GM12878 (cell line): ENCODE measurements at regions not wholly inside any gene's neighbourhood (a gene's known extent, or its start where the extent isn't known, plus 50 kb on each side); places are given as distances from the start of the nearest gene placed in this dataset.

Source experiments
- ATAC-seq: fragments of 200-7000 bp; cut with Tn5 transposase; 3 replicates; pipeline ENCODE4 v1.9.1; 2020; ENCODE audit warnings: mild to moderate bottlenecking, moderate library complexity
- BruUV-seq: library from RNA; stranded (reverse); fragments of 400-500 nt; replicated peaks from 2 replicates; lab custom pipeline; 2021; lab: Mats Ljungman, UMichigan
- CTCF ChIA-PET: fragments of 300-600 bp; sonication (Branson Sonifier 250); formaldehyde crosslinking; extraction: SDS; loops from one replicate; lab custom pipeline; 2021; ENCODE audit warnings: inconsistent platforms; lab: Yijun Ruan, JAX
- POLR2A ChIA-PET: fragments of 350-600 bp; formaldehyde crosslinking; extraction: SDS; loops from one replicate; lab custom pipeline; 2021; ENCODE audit warnings: inconsistent platforms; lab: Charles Lee
- RAD21 ChIA-PET: fragments of 300-600 bp; sonication (Branson Sonifier 250); formaldehyde crosslinking; loops from one replicate; lab custom pipeline; 2023; ENCODE audit warnings: antibody characterized with exemption; ENCODE audit not compliant: unreplicated experiment; lab: Charles Lee
- SMC1A ChIA-PET: fragments of 300-600 bp; sonication (Branson Sonifier 250); formaldehyde crosslinking; loops from one replicate; lab custom pipeline; 2023; ENCODE audit not compliant: unreplicated experiment, uncharacterized antibody; lab: Charles Lee
- DNase-seq: peaks from one replicate; pipeline ENCODE4 v3.0.0-alpha.2; 2011; ENCODE audit warnings: low read depth, low spot score
- FAIRE-seq: peaks from 3 replicates; lab custom pipeline; 2011; peaks lifted over from hg19 to GRCh38; lab: Jason Lieb, UNC
- H2AFZ ChIP-seq: 2 replicates; pipeline ENCODE4 v1.6.0; 2011; ENCODE audit warnings: low read depth, low read length, control low read depth; ENCODE audit not compliant: control insufficient read depth
- H3K27ac ChIP-seq: 2 replicates; pipeline ENCODE4 v1.5.1; 2011; ENCODE audit warnings: control low read depth; ENCODE audit not compliant: control insufficient read depth, insufficient read depth
- H3K27me3 ChIP-seq, 2 experiments: replicated peaks in 1 of 2; 2 replicates each; pipeline versions ENCODE4 v1.6.0 to v1.6.1; 2011; ENCODE audit warnings: low read length in 1 of 2; ENCODE audit not compliant: control insufficient read depth in 2 of 2, insufficient read depth in 2 of 2
- H3K36me3 ChIP-seq, 2 experiments: 2 replicates each; pipeline ENCODE4 v1.5.1; 2011; ENCODE audit warnings: low read length in 1 of 2; ENCODE audit not compliant: control insufficient read depth in 2 of 2, insufficient read depth in 2 of 2
- H3K4me1 ChIP-seq: 2 replicates; pipeline ENCODE4 v1.6.1; 2011; ENCODE audit warnings: mild to moderate bottlenecking, low read length, moderate library complexity, mixed read lengths; ENCODE audit not compliant: control insufficient read depth, insufficient read depth
- H3K4me2 ChIP-seq: 2 replicates; pipeline ENCODE4 v1.6.0; 2011; ENCODE audit warnings: control low read depth; ENCODE audit not compliant: control insufficient read depth, insufficient read depth
- H3K4me3 ChIP-seq: fragments of 200-600 bp; sonication (generic); 2 replicates; pipeline ENCODE4 v1.5.1; 2016
- H3K79me2 ChIP-seq: 2 replicates; pipeline ENCODE4 v1.6.0; 2011; ENCODE audit warnings: low read length; ENCODE audit not compliant: control insufficient read depth, insufficient read depth
- H3K9ac ChIP-seq: 2 replicates; pipeline ENCODE4 v1.8.0; 2011; ENCODE audit warnings: low read length, control low read depth, mixed read lengths; ENCODE audit not compliant: control insufficient read depth, insufficient read depth
- H3K9me3 ChIP-seq: replicated peaks from 3 replicates; pipeline ENCODE4 v1.5.1; 2011; ENCODE audit warnings: mild to moderate bottlenecking, low read length; ENCODE audit not compliant: control insufficient read depth, insufficient read depth
- H4K20me1 ChIP-seq: 2 replicates; pipeline ENCODE4 v1.6.0; 2011; ENCODE audit not compliant: control insufficient read depth, insufficient read depth
- BMI1 ChIP-seq: fragments of 450-650 bp; IDR thresholded peaks from 2 replicates; pipeline ENCODE4 v1.6.1; 2016; ENCODE audit warnings: mild to moderate bottlenecking, moderate library complexity, borderline replicate concordance
- CBX5 ChIP-seq: sonication (generic); IDR thresholded peaks from 2 replicates; pipeline ENCODE4 v1.6.1; 2016; ENCODE audit warnings: low read depth, moderate library complexity, mild to moderate bottlenecking, inconsistent platforms
- CREB1 ChIP-seq: IDR thresholded peaks from 2 replicates; pipeline ENCODE4 v1.6.1; 2012; ENCODE audit warnings: low read depth, mild to moderate bottlenecking, inconsistent platforms
- FOXM1 ChIP-seq: IDR thresholded peaks from 2 replicates; pipeline ENCODE4 v1.6.1; 2012; ENCODE audit warnings: low read depth, mild to moderate bottlenecking, inconsistent platforms, low read length, moderate library complexity
- HDAC2 ChIP-seq: fragments of 200-600 bp; sonication (generic); IDR thresholded peaks from 2 replicates; pipeline ENCODE4 v1.6.1; 2017
- HDGF ChIP-seq: fragments of 450-650 bp; IDR thresholded peaks from 2 replicates; pipeline ENCODE4 v1.6.1; 2016; ENCODE audit warnings: antibody characterized with exemption
- IKZF2 ChIP-seq, 2 experiments: fragments of 450-650 bp; IDR thresholded peaks; 2 replicates each; pipeline ENCODE4 v1.6.1; 2017; ENCODE audit warnings: mild to moderate bottlenecking in 2 of 2, moderate library complexity in 2 of 2
- LARP7 ChIP-seq: fragments of 450-650 bp; IDR thresholded peaks from 2 replicates; pipeline ENCODE4 v1.6.1; 2017; ENCODE audit warnings: mild to moderate bottlenecking
- MAX ChIP-seq: IDR thresholded peaks from 2 replicates; pipeline ENCODE4 v1.6.1; 2012; ENCODE audit warnings: low read depth, low read length, improper control_type of control experiment
- PAX8 ChIP-seq: fragments of 450-650 bp; IDR thresholded peaks from 2 replicates; pipeline ENCODE4 v1.6.1; 2017; ENCODE audit warnings: mild to moderate bottlenecking, moderate library complexity
- POU2F2 ChIP-seq: IDR thresholded peaks from 3 replicates; pipeline ENCODE4 v1.6.1; 2011; ENCODE audit warnings: low read depth, mild to moderate bottlenecking, low read length, borderline replicate concordance
- ZBTB40 ChIP-seq: fragments of 450-650 bp; IDR thresholded peaks from 2 replicates; pipeline ENCODE4 v1.6.1; 2016; ENCODE audit warnings: mild to moderate bottlenecking, moderate library complexity, borderline replicate concordance
- WGBS: methylation state at CpG from one replicate; pipeline ENCODE4 v1.1.6; 2016; ENCODE audit warnings: low lambda C conversion rate; ENCODE audit not compliant: insufficient replicate concordance, insufficient coverage; ENCODE audit errors: missing lambda C conversion rate; 5-methylcytosine and 5-hydroxymethylcytosine counted together
- in situ Hi-C: fragments of 300-500 bp; cut with MboI; formaldehyde crosslinking; loops from 9 replicates; pipeline ENCODE4 v1.14.3; 2018; ENCODE audit warnings: mixed read lengths
- intact Hi-C: fragments of 100-400 bp; cut with micrococcal nuclease; formaldehyde crosslinking; loops from one replicate; pipeline ENCODE4 v1.14.2; 2022; ENCODE audit not compliant: unreplicated experiment
- TF ChIP-seq, protein P1 (sequence below): IDR thresholded peaks from 2 replicates; pipeline ENCODE4 v1.6.1; 2011; ENCODE audit warnings: low read depth, mild to moderate bottlenecking, low read length, moderate library complexity, borderline replicate concordance; ENCODE audit errors: extremely low read depth
- TF ChIP-seq, protein P2 (sequence below): IDR thresholded peaks from 2 replicates; pipeline ENCODE4 v1.6.1; 2012; ENCODE audit warnings: low read length, inconsistent platforms
- TF ChIP-seq, protein P3 (sequence below): fragments of 150-350 bp; IDR thresholded peaks from 2 replicates; pipeline ENCODE4 v1.6.1; 2014; ENCODE audit warnings: mild to moderate bottlenecking, low read depth, low read length

GRCh38 chr5:57836921-57837320 is 354.3 kb upstream of the ACTBL2 start:
- Histone ChIP-seq H3K27me3 (no peaks in the 10 kb centered on the region; a peak in 1 of 4 replicates), H3K79me2 (no peaks in the 10 kb centered on the region), H3K9me3 (no peaks in the 10 kb centered on the region; the same call in 2 of the 3 replicates), H3K27ac (no peak overlapping the region), H3K4me2 (no peak overlapping the region), H3K9ac (no peak overlapping the region), H3K4me1 (no peaks in the 10 kb centered on the region), H3K36me3 (no peaks in the 10 kb centered on the region), H3K4me3 (no peak overlapping the region), H4K20me1 (no peaks in the 10 kb centered on the region), H2AFZ (no peak overlapping the region)
- intact Hi-C loops (no loop called here), in situ Hi-C loops (no loop called here)
- ChIA-PET RAD21 (no interaction called here), CTCF (no interaction called here), POLR2A (no interaction called here), SMC1A (no interaction called here)
- TF ChIP-seq BMI1 = no peak
- TF ChIP-seq HDAC2 = no peak
- no peak for TF ChIP-seq CREB1
- TF ChIP-seq, protein P1, sequence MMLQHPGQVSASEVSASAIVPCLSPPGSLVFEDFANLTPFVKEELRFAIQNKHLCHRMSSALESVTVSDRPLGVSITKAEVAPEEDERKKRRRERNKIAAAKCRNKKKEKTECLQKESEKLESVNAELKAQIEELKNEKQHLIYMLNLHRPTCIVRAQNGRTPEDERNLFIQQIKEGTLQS = no peak
- TF ChIP-seq FOXM1 = no peak
- TF ChIP-seq, protein P2, sequence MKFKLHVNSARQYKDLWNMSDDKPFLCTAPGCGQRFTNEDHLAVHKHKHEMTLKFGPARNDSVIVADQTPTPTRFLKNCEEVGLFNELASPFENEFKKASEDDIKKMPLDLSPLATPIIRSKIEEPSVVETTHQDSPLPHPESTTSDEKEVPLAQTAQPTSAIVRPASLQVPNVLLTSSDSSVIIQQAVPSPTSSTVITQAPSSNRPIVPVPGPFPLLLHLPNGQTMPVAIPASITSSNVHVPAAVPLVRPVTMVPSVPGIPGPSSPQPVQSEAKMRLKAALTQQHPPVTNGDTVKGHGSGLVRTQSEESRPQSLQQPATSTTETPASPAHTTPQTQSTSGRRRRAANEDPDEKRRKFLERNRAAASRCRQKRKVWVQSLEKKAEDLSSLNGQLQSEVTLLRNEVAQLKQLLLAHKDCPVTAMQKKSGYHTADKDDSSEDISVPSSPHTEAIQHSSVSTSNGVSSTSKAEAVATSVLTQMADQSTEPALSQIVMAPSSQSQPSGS = no peak
- no peak for TF ChIP-seq POU2F2
- TF ChIP-seq HDGF = no peak
- TF ChIP-seq, protein P3, sequence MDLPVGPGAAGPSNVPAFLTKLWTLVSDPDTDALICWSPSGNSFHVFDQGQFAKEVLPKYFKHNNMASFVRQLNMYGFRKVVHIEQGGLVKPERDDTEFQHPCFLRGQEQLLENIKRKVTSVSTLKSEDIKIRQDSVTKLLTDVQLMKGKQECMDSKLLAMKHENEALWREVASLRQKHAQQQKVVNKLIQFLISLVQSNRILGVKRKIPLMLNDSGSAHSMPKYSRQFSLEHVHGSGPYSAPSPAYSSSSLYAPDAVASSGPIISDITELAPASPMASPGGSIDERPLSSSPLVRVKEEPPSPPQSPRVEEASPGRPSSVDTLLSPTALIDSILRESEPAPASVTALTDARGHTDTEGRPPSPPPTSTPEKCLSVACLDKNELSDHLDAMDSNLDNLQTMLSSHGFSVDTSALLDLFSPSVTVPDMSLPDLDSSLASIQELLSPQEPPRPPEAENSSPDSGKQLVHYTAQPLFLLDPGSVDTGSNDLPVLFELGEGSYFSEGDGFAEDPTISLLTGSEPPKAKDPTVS = no peak
- TF ChIP-seq CBX5 = no peak
- TF ChIP-seq ZBTB40 = no peak
- no peak for TF ChIP-seq MAX
- no peak for TF ChIP-seq IKZF2 (IDR thresholded peaks at IDR 0.05)
- TF ChIP-seq LARP7 = no peak
- TF ChIP-seq PAX8 = no peak
- BruUV-seq = no TSS peak
- DNase-seq = no peak
- WGBS = 2% methylated on average over 2 of the region's 2 CpGs
- no peak for FAIRE-seq
- no peak for ATAC-seq
